GM18507 (cell line): ENCODE measurements at regions not wholly inside any gene's neighbourhood (a gene's known extent, or its start where the extent isn't known, plus 50 kb on each side); places are given as distances from the start of the nearest gene placed in this dataset.
"Not testable (repeated sequence)": the region's sequence is repeated elsewhere in the genome, so short reads cannot be mapped to it uniquely, and the experiment has no call there.

ENCODE experiments used
- DNase-seq: peaks from one replicate; pipeline ENCODE4 v3.0.0; 2011; ENCODE audit warnings: low read depth; ENCODE audit not compliant: insufficient read length; ENCODE audit errors: extremely low spot score
- FAIRE-seq: peaks from 2 replicates; lab custom pipeline; 2011; peaks lifted over from hg19 to GRCh38; lab: Jason Lieb, UNC

- DNase-seq (no peak), FAIRE-seq (no peak)
Observed at GRCh38 chr1:245070836-245071615, 83.8 kb upstream of the KIF26B start.

GRCh38 chr1:245067257-245067656 lies 87.5 kb upstream of the KIF26B start:
- no peak for DNase-seq
- FAIRE-seq, result no peak

GRCh38 chr1:245062741-245063305 lies 92.0 kb upstream of the KIF26B start:
- DNase-seq, result no peak
- no peak for FAIRE-seq

GRCh38 chr1:245061808-245062207 lies 93.0 kb upstream of the KIF26B start:
- not testable (repeated sequence) for DNase-seq, FAIRE-seq

- FAIRE-seq, result no peak
Observed at GRCh38 chr1:245060684-245061374, 94.0 kb upstream of the KIF26B start.

GRCh38 chr1:245059806-245060424 lies 94.9 kb upstream of the KIF26B start:
- DNase-seq (no peak), FAIRE-seq (no peak)

More at GRCh38 chr1:245060684-245061374, 94.0 kb upstream of the KIF26B start:
- DNase-seq, result no peak

- FAIRE-seq, result no peak
Observed at GRCh38 chr1:245058882-245059281, 95.9 kb upstream of the KIF26B start.

GRCh38 chr1:245058436-245058835 lies 96.3 kb upstream of the KIF26B start:
- DNase-seq (no peak), FAIRE-seq (no peak)

More at GRCh38 chr1:245058882-245059281, 95.9 kb upstream of the KIF26B start:
- no peak for DNase-seq

- no peak for DNase-seq
Observed at GRCh38 chr1:245056913-245057312, 97.9 kb upstream of the KIF26B start.

GRCh38 chr1:245056296-245056695 lies 98.5 kb upstream of the KIF26B start:
- not testable (repeated sequence) for DNase-seq, FAIRE-seq

More at GRCh38 chr1:245056913-245057312, 97.9 kb upstream of the KIF26B start:
- FAIRE-seq, result no peak

- no peak for DNase-seq
- FAIRE-seq, result no peak
Observed at GRCh38 chr1:245055752-245056151, 99.0 kb upstream of the KIF26B start.

GRCh38 chr1:245054507-245055270 lies 100.1 kb upstream of the KIF26B start:
- FAIRE-seq, result no peak
- DNase-seq, result no peak

- FAIRE-seq, result no peak
- no peak for DNase-seq
Observed at GRCh38 chr1:245054105-245054504, 100.7 kb upstream of the KIF26B start.

GRCh38 chr1:245052258-245052657 lies 102.5 kb upstream of the KIF26B start:
- no peak for FAIRE-seq
- no peak for DNase-seq

GRCh38 chr1:245051349-245052221 lies 103.2 kb upstream of the KIF26B start:
- FAIRE-seq, result no peak

GRCh38 chr1:245046769-245047168 lies 108.0 kb upstream of the KIF26B start:
- FAIRE-seq (no peak), DNase-seq (no peak)

More at GRCh38 chr1:245051349-245052221, 103.2 kb upstream of the KIF26B start:
- DNase-seq, result no peak

- FAIRE-seq (no peak), DNase-seq (no peak)
Observed at GRCh38 chr1:245046315-245046714, 108.5 kb upstream of the KIF26B start.

- FAIRE-seq, result no peak
Observed at GRCh38 chr1:245045087-245045881, 109.5 kb upstream of the KIF26B start.

More at GRCh38 chr1:245045087-245045881, 109.5 kb upstream of the KIF26B start:
- no peak for DNase-seq
